Endometrium (tissue), 2 donors: ENCODE measurements at regions not wholly inside any gene's neighbourhood (a gene's known extent, or its start where the extent isn't known, plus 50 kb on each side); places are given as distances from the start of the nearest gene placed in this dataset.
"Not testable (repeated sequence)": the region's sequence is repeated elsewhere in the genome, so short reads cannot be mapped to it uniquely, and the experiment has no call there.

Experiments
- FAIRE-seq: peaks from 2 replicates; lab custom pipeline; 2012; peaks lifted over from hg19 to GRCh38; lab: Jason Lieb, UNC
- donor health status: control.
- donor health status: control.

DNA sequence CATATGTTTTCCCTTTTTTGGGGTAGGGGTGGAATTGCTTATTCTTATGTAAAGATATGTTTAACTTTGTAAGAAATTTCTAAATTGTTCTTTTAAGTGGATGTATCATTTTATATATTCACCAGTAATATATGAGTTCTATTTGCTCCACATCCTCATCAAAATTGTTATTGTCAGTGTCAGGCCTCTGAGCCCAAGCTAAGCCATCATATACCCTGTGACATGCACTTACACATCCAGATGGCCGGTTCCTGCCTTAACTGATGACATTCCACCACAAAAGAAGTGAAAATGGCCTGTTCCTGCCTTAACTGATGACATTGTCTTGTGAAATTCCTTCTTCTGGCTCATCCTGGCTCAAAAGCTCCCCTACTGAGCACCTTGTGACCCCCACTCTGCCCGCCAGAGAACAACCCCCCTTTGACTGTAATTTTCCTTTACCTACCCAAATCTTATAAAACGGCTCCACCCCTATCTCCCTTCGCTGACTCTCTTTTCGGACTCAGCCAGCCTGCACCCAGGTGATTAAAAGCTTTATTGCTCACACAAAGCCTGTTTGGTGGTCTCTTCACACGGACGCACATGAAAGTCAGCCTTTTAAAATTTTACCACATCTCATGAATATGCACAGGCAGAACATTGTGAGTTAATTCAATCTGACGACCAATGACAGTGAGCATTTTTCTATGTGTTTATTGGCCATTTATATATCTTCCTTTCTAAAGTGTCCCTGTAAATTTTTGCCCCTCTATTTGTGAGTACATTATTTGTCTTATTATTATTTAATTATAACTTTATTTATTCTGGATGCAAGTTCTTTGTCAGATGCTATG lies 176.8 kb downstream of the CDC14C start:
- FAIRE-seq, result not testable (repeated sequence)

DNA sequence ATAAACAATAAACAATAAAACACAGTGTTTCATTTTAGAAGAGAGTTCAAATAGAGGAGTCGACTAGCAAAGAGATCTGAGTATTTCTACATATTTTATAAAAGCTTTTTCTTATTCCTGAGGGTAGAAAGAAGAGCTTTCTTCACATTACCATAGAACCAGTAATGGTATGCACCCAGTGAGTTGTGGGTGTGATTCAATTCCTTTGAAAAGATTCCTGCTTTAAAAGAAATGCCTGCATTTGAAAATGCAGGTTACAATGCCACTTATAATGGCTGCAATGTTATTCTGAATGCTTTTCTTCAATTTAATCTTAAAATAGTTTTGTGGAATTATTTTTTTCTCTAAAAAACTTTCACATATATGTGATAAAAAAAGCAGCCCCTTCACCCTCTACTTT lies 178.1 kb downstream of the CDC14C start:
- FAIRE-seq, result no peak

DNA sequence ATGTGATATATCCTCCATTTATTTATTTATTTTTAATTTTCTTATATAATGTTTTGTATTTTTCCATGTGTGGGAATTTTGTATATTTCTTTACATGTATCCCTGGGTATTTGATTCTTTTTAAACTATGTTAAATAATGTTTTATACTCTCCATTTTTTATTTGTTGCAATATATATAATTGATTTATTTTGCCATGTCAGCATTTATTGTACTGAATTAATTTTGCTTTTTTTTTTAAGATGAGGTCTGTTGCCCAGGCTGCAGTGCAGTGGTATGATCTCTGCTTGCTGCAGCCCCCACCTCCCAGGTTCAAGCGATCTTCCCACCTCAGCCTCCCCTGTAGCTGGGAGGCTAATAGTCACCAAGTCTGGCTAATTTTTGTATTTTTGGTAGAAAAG lies 187.4 kb downstream of the CDC14C start:
- FAIRE-seq, result peak; percentile 51

DNA sequence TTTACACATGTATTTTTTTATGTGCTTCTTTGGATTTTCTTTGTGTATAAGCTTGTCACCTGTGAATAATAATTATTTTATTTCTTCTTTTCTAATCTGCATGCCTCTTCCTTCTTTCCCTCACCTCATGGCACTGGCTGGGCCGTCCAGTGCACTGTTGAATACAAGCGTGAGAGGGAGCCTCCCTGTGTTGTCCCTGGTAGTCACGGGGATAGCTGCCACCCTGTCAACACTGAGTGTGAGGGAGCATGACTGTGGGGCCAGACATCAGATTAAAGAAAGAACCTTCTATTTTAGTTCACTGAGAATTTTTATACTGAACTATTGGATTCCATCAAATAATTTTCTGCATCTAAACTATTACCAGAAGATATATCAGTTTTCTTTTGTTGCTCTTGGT lies 187.9 kb downstream of the CDC14C start:
- no peak for FAIRE-seq

DNA sequence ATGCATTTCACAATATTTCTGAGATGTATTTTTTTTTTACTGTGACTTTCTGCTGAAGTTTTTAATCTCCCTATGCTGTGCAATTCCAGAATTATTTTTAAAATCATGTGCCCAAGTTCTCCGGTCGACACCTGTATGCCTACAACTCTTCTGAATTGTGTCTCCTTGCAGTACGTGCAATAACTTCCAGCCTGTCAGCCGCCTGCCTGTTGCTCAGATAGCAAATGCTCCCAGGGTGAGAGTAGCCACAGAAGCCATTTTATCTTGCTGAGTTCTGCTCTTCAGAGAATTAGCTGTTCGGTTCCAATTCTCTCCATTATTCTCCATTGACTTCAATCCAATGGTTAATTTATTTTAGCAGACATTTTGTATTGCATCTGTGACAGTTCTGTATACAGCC lies 188.3 kb downstream of the CDC14C start:
- FAIRE-seq, result no peak

DNA sequence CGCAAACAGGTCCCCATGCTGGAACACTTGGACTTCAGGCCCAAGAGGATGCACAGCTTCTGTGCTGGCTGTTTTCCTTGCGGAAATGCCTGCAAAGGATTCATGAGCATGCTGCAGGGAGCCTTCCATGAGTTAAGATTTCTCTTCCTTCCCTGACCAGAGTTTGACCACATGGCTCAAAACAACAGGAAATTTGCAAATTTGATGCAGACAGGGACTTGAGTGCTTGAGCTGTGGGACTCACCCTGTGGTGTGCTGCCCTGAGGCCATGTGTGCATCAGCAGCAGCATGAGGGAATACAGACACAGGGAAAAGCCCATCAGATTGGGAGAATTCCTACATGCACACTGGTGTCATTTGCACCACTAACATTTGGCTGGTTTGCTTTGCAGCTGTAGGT lies 195.4 kb downstream of the CDC14C start:
- FAIRE-seq, result no peak

DNA sequence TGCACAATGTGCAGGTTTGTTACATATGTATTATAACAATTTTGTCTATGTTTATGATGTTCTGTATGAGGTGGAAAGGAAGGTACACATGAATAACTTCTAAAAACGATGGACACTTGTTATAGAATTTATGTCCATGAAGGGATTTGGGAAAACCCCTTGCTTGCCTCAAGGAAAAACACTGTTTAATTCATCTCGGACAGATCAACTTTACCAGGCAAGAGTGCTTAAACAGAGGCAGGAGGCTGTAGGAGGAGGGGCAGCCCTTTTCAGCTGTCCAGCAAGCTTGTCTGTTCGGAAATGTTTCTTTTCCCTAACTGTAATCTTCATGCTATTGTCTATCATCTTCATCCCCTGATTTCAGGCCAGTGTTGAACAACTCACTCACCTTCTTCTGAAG lies 200.9 kb downstream of the CDC14C start:
- FAIRE-seq, result no peak

DNA sequence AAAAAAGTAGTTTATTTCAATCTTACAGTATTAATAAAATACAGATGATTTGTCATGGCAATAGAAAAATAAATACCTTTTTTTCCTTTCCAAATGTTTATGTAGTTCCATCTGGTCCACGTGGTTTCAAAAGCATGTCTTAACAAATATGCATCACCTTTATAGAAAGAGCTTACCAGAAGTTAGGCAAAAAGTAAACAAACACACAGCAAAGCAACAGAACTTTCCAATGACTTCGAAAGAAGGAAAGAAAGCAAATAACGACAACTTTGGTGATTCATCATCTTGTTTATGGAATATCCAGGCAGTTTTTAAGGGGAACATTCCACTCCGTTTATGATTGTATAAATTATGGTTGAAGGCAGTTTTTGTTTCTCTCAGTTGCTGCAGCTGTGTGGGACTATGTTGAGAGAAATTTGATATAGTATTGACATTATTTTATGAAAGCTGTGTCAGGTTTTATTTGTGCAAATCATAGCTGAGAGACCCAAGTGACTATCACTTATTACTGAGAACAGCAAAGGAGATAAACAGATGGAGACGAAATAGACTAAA lies 203.1 kb downstream of the CDC14C start:
- peak; percentile 100 for FAIRE-seq

DNA sequence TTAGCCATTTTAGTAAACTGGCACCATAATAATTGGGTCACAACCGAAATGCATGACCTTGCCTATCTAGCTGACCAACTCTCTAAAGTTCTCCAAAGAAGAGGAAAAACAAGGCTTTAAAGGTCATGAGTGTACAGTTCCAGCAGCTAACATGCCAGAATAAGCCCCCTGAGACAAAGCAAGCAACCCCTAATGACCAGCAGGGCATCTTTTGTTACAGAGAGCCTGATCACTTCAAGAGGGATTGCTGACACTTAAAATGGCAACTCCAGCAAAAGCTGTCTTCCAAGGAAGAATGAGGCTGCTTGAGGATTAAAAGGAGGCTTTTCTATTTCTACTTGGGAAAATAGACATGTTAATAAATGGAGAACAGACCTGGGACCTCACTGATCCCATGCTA lies 213.6 kb downstream of the CDC14C start:
- FAIRE-seq, result no peak

DNA sequence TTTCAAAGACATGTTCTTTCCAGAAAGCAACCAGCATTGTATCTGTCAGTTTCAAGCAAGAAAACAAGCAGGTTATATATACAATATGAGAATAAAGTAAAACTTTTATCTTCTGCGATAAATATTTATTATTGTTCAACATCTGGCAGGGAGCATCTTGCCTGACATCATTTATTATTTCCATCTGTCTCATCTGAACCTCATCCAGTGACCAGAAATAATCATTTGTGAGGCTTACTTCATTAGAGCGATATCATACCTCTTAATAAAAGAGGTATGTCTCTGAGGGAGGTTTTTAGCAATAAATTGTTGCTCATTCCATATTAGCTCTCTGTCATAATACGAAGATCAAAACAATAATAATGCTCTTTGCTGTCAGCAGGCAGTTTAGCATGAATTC lies 226.1 kb downstream of the CDC14C start:
- FAIRE-seq, result peak; percentile 100

DNA sequence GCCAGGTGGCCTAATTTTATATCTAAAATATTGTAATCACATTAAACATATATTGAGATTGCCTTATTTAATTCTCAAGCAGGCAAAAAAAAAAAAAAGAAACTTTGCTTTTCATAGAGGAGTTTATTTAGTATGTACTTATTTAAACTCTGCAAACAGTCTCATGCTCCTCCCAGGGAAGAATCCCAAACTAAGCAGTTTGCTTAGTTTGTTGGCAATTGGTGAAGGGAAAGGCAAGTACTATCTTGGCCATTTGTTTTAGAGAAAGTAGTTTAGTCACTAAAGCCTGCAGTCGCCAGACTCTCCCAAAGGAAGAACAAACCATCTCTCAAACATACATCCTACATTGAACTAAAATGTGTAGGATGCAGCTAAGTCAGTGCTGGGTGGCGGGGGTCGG lies 226.8 kb downstream of the CDC14C start:
- FAIRE-seq, result no peak

DNA sequence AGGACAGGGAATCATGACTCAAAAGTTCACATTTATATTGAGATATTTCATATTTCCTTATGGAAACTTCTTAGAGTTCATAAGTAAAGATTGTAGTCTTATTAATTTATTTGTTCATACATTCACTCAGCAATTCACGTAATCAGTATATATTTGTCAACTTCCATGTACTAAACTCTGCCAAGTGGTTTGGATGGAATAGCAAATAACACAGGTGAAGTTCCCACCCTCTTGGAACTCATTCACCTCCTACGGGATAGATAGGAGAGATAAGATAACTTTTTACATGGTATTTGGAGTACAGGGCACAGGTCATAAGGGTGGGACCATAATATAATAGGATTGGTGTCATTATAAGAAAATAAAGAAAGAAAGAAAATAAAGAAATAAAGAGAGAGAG lies 234.0 kb downstream of the CDC14C start:
- no peak for FAIRE-seq

DNA sequence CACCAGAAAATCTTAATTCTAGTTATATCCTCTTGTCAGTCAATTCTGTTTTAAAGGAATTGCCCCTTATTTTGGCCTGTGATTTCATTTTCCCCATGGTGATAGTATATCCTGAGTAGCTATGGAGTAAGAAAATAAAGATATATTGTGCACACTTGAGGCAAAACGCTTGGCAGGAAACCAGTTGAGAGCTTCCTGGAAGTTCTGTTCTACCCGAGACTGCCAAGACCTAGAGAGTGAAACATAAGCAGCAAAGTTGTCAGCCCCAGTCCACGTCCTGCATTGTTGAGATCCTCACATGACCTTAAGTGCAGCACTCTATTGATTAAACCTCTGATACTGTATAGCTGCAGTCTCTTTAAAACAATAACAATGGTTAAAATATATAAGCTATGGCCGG lies 235.2 kb downstream of the CDC14C start:
- no peak for FAIRE-seq

DNA sequence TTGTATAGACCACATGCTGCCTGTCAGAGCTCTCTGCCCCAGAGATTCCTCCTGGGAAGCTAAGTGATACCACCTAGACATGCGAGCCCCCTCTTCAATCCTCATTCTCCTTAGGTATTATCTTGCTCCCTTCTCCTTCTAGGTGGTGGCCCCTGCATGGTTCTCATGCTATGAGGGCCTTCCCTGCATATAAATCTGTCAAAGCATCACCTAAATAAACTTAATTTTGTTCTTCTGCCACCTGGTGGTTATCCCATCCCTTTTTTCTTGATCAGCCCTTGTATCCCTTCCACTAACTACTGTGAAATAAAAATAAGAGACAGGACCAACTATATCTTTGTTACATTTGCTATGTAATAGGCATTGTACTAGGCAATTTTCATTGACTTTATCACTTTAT lies 242.1 kb downstream of the CDC14C start:
- FAIRE-seq, result no peak

DNA sequence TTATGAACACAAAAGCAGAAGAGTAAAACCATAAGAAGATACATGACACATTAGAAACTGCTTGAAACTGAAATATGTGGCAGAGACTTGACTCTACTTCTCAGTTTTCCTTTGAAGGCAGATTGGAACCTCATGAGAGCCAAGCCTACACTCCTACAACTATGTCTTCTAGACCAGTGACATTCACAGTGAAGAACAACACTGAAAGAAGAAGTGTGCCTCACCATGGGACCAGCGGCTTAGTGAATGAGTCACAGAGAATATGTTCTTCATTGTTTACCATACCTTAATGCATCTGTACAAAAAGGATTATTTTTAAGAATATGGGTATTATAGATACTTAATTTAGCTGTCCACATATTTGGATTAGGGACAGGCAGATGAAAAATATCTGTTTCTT lies 248.3 kb downstream of the CDC14C start:
- FAIRE-seq, result no peak

DNA sequence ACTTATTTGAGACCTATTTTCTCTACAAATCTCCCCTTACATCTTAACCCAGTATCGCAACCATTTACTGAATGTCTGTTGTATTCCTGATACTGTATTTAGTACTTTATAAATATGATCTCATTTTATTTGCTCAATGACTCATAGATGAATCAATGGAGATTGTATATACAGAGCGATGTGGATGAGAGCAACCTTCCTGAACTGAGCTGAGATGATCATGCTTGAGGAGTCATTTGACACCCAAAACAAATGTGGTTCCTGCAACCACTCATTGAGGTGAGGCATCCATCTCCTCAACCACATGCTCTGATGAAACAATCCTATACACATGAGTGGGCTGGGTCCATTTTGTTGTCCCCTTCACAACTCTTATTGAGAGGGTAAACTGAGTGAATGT lies 250.0 kb downstream of the CDC14C start:
- no peak for FAIRE-seq

DNA sequence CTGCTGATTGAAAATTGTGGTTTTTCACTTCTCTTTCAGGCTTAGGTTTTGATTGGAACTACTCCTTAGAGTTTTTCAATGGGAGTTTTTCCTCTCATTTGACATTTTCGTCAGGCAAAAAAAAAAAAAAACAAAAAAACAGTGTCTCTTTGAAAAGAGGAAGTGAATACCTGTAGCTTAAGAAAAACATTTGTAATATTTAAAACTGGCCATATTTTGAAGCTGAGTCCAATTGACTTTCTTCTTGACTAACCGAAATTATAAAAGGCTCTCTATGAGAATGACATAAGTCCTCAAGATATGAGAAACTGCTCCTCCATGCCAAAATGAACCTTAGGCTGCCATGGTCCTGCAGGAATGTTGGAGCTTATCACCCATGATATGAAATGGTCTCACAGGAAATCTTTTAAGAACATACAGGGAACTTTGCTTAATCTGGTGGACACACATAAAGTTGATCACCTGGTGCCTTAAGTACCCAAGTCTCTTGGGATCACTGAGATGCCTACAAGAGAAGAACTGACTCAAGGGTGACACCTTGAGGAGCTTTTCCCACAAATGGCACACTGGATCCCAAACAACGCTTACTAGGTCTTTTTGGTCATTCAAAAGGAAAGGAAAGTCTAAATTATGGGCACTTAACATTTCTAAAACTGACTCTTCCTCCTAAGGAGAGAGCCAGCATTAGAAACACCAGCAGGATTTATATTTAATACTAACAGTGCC lies 263.4 kb downstream of the CDC14C start:
- no peak for FAIRE-seq

DNA sequence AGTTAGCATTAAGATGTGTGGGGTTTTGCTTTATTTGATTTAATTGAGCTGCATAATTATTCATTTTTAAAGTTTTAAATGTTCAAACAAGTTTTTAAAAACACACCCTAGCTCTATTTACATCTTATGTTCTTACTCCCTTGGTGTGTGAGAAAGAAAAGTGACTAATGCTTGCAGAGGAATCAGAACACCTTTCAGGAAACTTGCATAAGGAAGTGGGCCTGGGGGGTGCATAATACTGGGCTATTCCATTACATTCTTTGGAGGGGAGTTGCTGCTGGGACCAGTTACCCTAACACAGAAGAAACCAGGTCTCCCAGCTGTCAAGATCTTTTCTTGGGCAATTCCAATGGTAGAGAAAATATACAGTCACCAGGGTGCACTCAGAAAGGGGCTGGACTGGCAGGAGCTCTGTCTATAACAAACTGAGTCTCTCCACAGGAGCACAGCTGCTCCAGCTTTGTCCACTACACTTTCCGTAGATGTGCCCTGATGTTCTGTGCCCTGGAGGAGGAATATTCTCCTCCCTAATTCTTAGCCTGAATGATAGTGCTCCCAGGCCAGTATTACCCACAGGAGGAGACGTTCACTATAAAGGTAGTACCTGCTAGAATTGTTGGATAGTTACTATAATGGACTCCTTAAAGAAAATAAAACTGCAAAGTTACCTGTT lies 304.2 kb downstream of the CDC14C start:
- no peak for FAIRE-seq

DNA sequence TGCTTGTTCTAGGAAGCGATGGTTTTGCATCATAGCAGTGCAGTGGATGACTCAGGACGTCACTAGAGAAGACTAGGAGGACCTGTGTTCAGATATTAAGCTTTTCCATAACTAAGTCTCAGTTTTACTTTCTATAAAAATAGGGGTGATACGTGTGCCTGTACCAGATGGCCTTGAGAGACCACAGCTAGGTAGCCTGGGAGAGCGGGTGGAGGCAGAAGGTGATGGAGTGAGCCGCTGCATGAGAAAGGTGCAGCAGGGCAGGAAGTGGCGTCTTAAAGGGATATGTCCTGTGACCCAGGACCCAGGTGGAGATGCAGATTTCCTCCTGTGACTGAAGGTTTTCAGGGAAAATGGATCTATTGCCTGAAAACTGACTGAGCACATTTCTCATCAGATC lies 304.9 kb downstream of the CDC14C start:
- FAIRE-seq, result no peak

DNA sequence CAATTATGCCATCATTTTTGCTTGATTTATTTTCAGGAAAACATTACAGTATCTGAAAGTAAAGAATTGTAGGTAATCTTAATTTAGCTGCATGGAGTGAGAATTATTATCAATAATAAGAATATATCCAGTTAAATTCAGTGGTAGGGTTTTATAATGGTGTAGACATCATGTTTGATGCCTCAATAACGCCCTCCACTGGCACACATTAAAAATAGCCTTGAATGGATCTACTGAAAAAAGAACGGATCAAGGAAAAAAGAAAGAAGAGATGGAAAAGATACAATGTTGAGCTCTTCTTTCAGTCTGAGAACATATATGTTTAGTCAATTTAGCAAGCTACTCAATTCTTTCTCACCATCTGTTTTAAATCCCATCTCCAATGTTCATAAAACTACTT lies 319.2 kb downstream of the CDC14C start:
- no peak for FAIRE-seq

DNA sequence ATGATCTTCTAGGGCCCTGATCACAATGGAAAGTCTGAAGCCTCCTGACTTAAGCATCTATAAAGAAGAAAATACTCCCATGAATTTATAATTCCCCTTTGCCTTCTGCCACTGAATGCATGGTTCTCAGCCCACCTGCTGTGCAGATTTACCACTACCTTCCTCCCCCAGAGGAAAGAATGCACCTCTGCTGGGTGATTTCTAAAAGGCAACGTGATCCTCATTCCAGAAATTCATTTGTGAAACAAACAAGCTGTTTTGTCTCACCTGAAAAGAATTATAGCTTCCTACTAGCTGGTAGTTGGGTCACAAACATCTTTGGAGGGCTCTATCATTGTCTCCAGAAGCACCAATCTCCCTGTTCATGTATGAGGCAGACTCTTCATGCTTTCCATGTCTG lies 320.2 kb downstream of the CDC14C start:
- FAIRE-seq, result no peak

DNA sequence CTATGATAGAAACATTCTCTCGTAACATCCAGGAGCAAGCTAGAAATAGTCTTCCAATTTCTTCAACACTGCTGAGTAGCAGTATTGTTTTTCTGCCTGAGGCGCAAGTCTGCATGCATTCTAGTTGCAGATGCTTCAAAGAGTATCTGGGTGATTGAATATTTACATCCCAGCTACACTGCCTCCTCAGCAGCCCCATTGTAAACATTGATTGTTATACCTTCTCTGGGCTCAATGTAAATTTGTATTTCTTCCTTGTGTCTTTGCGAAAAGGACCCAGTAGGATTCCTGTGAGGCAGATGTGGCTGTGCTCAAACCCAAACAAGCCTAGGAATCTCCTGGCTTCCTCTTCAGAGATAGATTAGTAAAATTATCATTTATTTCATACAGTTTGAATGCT lies 320.7 kb downstream of the CDC14C start:
- no peak for FAIRE-seq

DNA sequence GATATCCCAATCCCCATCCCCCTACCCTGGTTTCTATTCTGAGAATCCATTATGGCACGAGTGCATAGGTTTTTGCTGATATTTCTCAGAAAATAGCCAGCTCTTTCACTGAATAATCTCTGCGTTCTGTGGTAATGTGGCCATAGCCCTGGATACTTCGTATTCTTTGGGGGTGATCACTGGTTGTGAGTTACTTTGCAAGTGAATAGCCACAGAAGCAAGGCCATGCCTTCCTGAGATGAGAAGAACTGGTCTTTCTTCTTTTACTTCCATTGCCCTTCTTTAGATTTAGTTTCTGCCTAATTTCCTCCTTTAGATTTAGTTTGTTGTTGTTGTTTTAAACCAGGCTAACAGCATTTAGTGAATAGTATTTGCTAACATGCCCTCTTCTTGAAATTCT lies 323.4 kb downstream of the CDC14C start:
- FAIRE-seq, result no peak
